ENCODE measurements at regions not wholly inside any gene's neighbourhood (a gene's known extent, or its start where the extent isn't known, plus 50 kb on each side); places are given as distances from the start of the nearest gene placed in this dataset.

DNA sequence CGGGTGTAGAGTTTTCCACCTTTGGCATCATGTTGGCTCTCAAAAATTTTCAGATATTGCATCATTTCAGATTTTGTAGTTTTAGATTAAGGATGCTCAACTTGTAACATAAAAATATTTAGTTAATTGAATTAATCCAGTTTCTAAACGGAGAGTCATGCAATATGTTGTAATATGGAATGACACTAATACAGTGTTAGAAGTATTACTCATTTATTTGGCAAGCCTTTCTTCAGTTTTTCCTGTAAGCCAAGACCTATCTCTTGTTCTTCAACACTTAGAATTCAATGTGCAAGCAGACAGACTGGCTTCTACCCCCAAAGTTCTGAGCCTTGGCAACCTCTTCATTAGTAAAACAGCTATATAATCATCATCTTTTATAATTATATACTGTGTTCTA, 985.0 kb upstream of the GOT2 start:
- TF ChIP-seq NFIC (IDR thresholded peaks at IDR 0.05) = no peak
- TF ChIP-seq TEAD4 (IDR thresholded peaks at IDR 0.05) = no peak
- TF ChIP-seq TCF12 (IDR thresholded peaks at IDR 0.05; ENCODE audit: low read depth) = no peak
- TF ChIP-seq EP300 (IDR thresholded peaks at IDR 0.05; ENCODE audit: borderline replicate concordance) = no peak

DNA sequence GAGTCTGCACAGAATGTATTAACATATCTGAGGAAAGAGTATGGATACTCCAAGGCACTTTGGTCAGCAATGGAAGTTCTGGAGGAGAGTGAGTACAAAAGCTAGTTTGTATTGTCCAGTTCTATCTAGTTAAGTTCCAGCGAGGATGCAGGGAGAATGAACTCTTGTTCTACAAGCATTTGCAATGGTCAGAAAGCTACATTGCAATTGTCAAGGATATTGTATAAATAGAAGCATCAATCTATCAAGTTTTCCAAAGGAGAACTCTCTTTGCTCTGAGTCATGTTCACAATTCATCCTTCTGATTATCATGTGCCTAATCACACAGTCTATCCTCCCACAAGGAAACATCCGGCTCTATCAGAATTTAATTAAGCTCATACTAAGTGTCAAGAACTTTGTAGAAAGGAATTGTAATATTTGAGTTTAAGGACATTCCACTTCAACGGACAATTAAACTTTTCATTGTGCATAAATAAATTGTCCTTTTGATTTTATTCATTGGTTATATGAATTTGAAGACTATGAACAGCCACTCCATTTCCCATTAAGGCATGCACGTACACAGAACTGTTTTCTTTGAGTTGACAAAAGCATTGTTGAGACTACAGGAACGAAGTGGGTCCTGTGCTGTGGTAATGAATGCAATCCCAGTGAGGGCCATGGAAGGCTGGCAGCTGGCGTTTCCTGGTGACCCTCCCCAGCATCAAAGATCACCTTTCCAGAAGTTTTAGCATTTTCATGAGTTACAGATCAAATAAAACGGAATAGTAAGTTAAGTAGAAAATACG, 973.5 kb upstream of the GOT2 start:
- TF ChIP-seq, protein P1, sequence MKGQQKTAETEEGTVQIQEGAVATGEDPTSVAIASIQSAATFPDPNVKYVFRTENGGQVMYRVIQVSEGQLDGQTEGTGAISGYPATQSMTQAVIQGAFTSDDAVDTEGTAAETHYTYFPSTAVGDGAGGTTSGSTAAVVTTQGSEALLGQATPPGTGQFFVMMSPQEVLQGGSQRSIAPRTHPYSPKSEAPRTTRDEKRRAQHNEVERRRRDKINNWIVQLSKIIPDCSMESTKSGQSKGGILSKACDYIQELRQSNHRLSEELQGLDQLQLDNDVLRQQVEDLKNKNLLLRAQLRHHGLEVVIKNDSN (IDR thresholded peaks at IDR 0.05) = no peak
- no peak for TF ChIP-seq RAD21 (IDR thresholded peaks at IDR 0.05; ENCODE audit: low read depth)
- TF ChIP-seq, protein P2, sequence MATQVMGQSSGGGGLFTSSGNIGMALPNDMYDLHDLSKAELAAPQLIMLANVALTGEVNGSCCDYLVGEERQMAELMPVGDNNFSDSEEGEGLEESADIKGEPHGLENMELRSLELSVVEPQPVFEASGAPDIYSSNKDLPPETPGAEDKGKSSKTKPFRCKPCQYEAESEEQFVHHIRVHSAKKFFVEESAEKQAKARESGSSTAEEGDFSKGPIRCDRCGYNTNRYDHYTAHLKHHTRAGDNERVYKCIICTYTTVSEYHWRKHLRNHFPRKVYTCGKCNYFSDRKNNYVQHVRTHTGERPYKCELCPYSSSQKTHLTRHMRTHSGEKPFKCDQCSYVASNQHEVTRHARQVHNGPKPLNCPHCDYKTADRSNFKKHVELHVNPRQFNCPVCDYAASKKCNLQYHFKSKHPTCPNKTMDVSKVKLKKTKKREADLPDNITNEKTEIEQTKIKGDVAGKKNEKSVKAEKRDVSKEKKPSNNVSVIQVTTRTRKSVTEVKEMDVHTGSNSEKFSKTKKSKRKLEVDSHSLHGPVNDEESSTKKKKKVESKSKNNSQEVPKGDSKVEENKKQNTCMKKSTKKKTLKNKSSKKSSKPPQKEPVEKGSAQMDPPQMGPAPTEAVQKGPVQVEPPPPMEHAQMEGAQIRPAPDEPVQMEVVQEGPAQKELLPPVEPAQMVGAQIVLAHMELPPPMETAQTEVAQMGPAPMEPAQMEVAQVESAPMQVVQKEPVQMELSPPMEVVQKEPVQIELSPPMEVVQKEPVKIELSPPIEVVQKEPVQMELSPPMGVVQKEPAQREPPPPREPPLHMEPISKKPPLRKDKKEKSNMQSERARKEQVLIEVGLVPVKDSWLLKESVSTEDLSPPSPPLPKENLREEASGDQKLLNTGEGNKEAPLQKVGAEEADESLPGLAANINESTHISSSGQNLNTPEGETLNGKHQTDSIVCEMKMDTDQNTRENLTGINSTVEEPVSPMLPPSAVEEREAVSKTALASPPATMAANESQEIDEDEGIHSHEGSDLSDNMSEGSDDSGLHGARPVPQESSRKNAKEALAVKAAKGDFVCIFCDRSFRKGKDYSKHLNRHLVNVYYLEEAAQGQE (IDR thresholded peaks at IDR 0.05; ENCODE audit: low read depth) = no peak
- TF ChIP-seq, protein P3, sequence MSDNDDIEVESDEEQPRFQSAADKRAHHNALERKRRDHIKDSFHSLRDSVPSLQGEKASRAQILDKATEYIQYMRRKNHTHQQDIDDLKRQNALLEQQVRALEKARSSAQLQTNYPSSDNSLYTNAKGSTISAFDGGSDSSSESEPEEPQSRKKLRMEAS (IDR thresholded peaks at IDR 0.05) = no peak
- no peak for TF ChIP-seq NFIC (IDR thresholded peaks at IDR 0.05)
- no peak for TF ChIP-seq CEBPB (IDR thresholded peaks at IDR 0.05)
- TF ChIP-seq ZBTB7A (IDR thresholded peaks at IDR 0.05; ENCODE audit: low read depth) = no peak
- no peak for TF ChIP-seq TCF12 (IDR thresholded peaks at IDR 0.05; ENCODE audit: low read depth)
- TF ChIP-seq TEAD4 (IDR thresholded peaks at IDR 0.05) = no peak
- no peak for TF ChIP-seq YY1 (IDR thresholded peaks at IDR 0.05; ENCODE audit: low read depth)
- no peak for TF ChIP-seq EGR1 (IDR thresholded peaks at IDR 0.05)
- TF ChIP-seq EP300 (IDR thresholded peaks at IDR 0.05; ENCODE audit: borderline replicate concordance) = no peak
- no peak for TF ChIP-seq CREB1 (IDR thresholded peaks at IDR 0.05; ENCODE audit: low read depth)
- TF ChIP-seq FOXM1 (IDR thresholded peaks at IDR 0.05; ENCODE audit: borderline replicate concordance, low read depth) = no peak

DNA sequence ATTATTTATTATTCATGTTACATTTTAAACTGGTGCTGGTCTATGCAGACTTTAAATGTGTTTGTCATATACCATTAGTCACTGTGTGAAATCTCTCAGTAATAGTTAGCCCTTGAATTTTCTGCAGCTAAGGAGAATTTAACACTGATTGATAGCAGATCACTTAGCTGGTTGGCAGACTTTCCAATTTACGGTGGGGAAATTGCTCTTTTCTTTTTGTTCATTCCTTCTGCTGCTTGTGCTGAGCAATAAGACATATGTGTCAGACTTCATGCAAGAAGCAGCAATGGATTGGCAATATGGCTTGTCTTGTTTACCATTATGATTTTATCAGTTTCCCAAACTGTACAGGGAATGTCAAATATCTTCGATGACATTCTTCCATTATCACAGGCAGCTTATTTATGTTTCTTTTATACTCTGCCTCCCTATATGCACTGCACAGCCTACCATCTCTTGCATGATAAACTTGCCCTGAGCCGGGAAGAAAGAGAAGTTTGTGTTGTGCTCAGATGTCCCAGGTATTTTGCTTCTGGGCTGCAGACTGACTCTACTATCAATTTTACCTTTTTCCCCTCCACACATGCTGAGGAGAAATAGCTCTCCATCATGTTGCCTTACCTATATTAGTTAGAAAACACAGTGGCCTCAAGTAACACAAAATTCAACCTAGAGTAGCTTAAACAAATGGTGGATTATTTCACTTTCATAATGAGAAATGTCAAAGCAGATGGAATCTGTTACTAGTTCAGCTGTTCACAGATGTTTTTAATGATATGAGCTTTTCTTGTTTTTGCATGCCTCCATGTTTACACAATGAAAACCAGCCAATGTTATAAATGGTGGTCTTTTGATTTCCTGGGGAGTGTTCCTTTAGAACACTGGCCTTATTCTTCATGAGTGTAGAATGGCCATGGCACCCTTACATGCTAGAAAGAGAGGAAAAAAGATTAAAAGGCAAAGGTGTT, 968.1 kb upstream of the GOT2 start:
- no peak for TF ChIP-seq YY1 (IDR thresholded peaks at IDR 0.05; ENCODE audit: low read depth)
- no peak for TF ChIP-seq EGR1 (IDR thresholded peaks at IDR 0.05)
- no peak for TF ChIP-seq FOXM1 (IDR thresholded peaks at IDR 0.05; ENCODE audit: borderline replicate concordance, low read depth)
- TF ChIP-seq EP300 (IDR thresholded peaks at IDR 0.05; ENCODE audit: borderline replicate concordance) = no peak
- no peak for TF ChIP-seq TCF12 (IDR thresholded peaks at IDR 0.05; ENCODE audit: low read depth)
- TF ChIP-seq, protein P1 (IDR thresholded peaks at IDR 0.05) = no peak
- TF ChIP-seq, protein P2 (IDR thresholded peaks at IDR 0.05; ENCODE audit: low read depth) = no peak
- TF ChIP-seq CREB1 (IDR thresholded peaks at IDR 0.05; ENCODE audit: low read depth) = no peak

DNA sequence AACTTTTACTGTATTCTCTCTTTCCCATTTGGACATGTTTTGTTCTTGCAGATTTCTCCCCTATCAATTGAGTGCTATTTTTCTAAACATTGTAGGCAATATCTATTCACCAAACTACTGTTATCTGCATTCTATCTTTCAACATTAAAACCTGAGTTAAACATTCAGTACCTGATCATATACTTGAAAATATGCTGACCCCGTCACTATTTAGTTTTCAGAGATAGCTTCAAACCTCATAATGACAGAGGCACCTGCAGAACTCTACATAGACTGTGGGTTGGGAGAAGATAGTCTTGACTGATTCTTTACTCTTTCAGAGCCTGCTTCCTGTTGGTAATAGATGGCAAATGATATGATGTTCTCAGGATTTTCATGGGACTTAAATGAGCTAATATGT, 965.7 kb upstream of the GOT2 start:
- no peak for TF ChIP-seq TAF1 (IDR thresholded peaks at IDR 0.05; ENCODE audit: low read depth)

DNA sequence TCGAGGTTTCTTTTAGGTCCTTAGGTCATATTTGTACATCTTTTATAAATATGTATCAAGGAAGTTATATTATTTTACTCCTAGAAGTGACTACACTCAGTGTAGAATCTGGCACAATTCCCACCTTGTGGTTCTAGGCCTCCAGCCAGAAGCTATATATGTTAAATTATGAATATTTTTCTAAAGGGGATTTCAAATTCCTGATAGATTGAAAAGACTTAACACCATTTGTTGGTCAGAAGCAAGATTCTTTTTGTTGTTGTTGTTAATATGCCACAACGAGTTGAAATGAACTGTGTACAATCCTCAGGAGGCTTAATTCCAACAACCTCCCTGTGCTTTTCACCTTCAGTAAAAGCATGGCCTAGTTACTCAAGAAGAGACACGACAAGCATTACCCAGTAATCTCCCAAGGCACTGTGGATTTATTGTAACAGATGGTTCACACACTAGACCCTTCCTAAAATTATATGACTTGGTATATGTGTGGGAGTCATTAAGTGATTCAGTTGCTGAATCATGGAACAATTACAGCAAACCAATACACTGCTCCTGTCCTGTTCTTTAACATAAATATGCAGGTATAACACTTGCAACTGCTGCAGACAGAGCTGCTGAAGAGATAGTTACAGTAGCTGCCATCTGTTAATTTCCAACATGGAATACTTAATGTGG, 964.4 kb upstream of the GOT2 start:
- TF ChIP-seq, protein P2 (IDR thresholded peaks at IDR 0.05; ENCODE audit: low read depth) = no peak
